NCI-H2107 (cell line): ENCODE measurements at regions not wholly inside any gene's neighbourhood (a gene's known extent, or its start where the extent isn't known, plus 50 kb on each side); places are given as distances from the start of the nearest gene placed in this dataset.
"Not testable (repeated sequence)": the region's sequence is repeated elsewhere in the genome, so short reads cannot be mapped to it uniquely, and the experiment has no call there.

Source experiments
- DNase-seq: peaks from one replicate; lab custom pipeline; 2025; lab: John Stamatoyannopoulos, UW

DNA sequence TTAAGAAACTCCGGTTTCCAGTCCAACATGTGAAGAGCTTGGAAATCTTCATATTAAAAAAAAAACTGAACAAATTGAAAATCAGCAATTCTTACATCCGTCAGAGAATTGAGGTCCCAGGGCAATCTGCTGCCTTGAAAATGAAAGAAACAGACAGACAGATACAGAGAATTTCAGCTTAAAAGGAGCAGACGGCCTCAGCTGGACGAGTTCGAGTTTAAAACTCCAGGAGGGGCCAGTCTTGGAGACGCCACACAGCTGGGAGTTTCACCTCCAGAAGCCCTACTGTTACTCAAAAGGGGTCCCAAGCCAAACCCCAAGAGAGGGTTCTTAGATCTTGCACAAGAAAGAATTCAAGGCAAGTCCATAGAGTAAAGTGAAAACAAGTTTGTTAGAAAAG, 226.5 kb upstream of the ARL4C start:
- DNase-seq: no peak

GRCh38 chr2:234722176-234722575, 225.3 kb upstream of the ARL4C start:
- no peak for DNase-seq

GRCh38 chr2:234719116-234719716, 222.3 kb upstream of the ARL4C start:
- DNase-seq: no peak

- no peak for DNase-seq
Observed at GRCh38 chr2:234716271-234716670, 219.4 kb upstream of the ARL4C start.

- DNase-seq: no peak
Observed at GRCh38 chr2:234715671-234716250, 218.9 kb upstream of the ARL4C start.

GRCh38 chr2:234714711-234715110, 217.8 kb upstream of the ARL4C start:
- DNase-seq: no peak

GRCh38 chr2:234712421-234712935, 215.6 kb upstream of the ARL4C start:
- no peak for DNase-seq

DNA sequence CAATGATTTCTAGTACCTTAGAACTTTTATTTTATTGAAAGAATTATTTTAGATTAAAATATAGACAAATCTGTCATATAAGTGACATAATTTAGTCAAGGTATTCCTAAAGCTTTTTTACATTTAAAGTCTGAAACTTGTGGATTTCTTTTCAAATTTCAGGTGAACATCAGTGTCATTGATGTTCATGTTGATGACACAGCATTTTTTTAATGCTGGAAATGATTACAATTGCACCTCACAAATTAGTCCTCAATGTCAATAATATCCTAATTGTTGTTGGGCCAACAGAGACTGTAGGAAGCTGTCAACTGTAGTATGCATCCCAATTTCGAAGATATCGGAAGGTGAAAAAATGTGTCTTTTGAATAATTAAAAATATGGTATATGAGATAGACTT, 214.4 kb upstream of the ARL4C start:
- no peak for DNase-seq

- DNase-seq: no peak
Observed at GRCh38 chr2:234710587-234710986, 213.7 kb upstream of the ARL4C start.

- DNase-seq: no peak
Observed at GRCh38 chr2:234710066-234710465, 213.2 kb upstream of the ARL4C start.

DNA sequence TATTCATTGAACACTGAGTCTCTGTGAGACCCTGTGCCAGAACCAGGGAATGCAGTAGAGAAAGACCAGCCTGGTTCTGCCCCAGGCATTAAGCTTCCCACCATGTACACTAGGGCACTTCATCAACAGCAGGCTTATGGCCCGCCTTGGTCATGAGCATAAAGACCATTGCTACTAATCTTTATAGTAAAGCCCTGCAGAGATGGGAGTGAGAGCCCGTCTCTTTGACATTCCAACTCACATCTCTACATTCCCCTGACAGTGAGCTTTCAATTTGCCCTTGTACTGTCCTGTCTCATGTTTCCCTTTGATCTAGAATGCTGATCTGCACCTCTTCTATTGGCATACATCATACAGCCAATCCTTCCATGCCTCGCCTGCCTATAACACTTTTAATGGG, 211.8 kb upstream of the ARL4C start:
- no peak for DNase-seq

DNA sequence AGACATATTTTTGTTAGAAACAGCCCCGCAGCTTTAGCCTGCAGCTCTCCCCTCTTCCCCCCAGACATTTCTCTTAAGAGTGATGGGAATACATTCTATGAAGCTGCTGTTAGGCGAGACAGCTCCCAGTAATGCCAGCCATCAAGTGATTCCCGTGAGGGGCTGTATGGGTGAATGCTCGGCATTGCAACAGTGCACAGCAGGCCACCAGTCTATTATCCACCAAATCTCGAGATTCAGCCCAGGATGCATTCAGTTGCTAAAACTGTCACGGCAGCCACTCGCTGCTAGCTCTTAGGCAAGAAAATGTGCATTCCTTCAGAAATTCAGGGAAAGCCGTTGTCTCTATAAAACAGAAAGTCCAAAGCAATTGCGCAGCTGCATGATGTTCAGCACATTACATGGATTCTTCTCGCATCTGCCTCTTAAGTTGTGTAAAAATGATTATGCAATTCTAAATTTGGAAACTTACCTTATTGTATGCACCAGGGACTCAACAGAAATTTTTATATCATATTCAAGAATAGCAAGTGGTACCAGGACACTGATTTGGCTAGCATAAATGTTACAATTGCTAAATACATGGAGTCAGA, 211.3 kb upstream of the ARL4C start:
- DNase-seq: no peak

DNA sequence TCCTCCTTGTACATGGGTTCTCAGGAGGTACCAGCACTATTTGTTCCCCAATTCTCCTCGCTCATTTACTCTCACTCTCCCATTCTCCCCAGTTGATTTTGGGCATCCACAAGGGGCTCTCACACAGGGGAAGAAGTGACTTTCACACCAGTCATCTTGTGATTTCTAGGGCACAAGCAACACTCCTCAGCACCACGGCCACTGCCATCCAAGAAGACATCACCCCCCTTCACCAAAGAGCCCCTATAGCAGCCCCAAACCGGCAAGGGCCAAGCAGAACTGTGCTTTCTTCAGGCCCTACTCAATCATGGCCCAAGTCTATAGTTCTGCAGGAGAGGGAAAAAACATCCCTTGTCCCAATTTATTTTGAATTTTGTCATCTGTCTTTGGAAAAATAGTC, 209.2 kb upstream of the ARL4C start:
- DNase-seq: no peak

- no peak for DNase-seq
Observed at GRCh38 chr2:234705108-234705507, 208.2 kb upstream of the ARL4C start.

GRCh38 chr2:234703258-234703657, 206.4 kb upstream of the ARL4C start:
- no peak for DNase-seq

DNA sequence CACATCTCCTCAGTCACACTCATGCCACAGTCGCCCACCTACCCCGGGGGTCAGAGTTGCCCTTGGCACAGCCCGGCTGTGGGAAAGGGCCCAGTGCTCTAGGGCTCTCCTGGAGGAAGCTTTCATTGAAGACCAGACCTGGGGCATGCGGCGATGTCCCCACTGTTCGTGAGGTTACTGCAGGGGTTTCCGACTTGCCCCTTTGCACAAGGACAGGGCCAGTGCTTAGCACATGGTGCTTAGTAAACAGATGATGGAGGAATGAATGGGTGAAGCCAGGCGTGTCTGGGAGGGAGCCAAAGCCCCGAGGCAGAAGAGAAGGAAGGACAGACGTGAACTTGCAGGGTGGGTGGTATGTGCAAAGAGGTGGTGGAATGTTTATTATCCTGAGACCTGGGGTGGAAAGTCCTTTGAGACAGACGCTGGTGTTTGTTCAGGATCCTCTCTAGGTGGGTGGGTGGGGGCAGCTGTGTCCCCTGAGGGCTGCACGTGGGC, 205.9 kb upstream of the ARL4C start:
- DNase-seq: no peak

GRCh38 chr2:234701841-234702240, 205.0 kb upstream of the ARL4C start:
- no peak for DNase-seq

GRCh38 chr2:234701421-234701820, 204.5 kb upstream of the ARL4C start:
- no peak for DNase-seq

GRCh38 chr2:234699456-234699855, 202.6 kb upstream of the ARL4C start:
- DNase-seq: no peak

GRCh38 chr2:234697300-234697876, 200.5 kb upstream of the ARL4C start:
- DNase-seq: not testable (repeated sequence)

DNA sequence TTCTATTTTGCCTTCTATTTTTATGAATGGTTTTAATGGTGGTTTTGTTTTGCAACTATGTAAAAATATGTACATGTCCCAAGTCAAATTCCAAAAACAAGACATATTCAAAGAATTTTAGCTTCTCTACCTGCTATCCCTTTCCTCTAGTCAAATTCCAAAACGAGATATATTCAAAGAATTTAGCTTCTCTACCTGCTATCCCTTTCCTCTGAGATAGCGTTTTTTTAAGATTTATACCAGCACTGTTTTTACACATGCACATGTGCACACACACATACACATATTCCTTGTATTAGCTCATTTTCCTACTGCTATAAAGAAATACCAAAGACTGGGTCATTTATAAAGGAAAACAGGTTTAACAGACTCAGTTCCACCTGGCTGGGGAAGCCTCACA, 199.1 kb upstream of the ARL4C start:
- DNase-seq: no peak

- no peak for DNase-seq
Observed at GRCh38 chr2:234694244-234695013, 197.5 kb upstream of the ARL4C start.
